OCI-LY1 (cell line): ENCODE measurements at regions not wholly inside any gene's neighbourhood (a gene's known extent, or its start where the extent isn't known, plus 50 kb on each side); places are given as distances from the start of the nearest gene placed in this dataset.

ENCODE experiments used
- H2AFZ ChIP-seq: fragments of 200-600 bp; sonication (generic), shearing (Covaris generic); 2 replicates; pipeline ENCODE4 v1.6.0; 2014; ENCODE audit warnings: antibody characterized with exemption, mild to moderate bottlenecking, low read length
- H3F3A ChIP-seq: fragments of 200-600 bp; sonication (generic), shearing (Covaris generic); 2 replicates; pipeline ENCODE4 v1.6.0; 2014; ENCODE audit warnings: mild to moderate bottlenecking, antibody characterized with exemption, low read length, moderate library complexity; ENCODE audit not compliant: insufficient read depth
- H3K27ac ChIP-seq: fragments of 200-600 bp; sonication (generic); 2 replicates; pipeline ENCODE4 v1.5.1; 2014; ENCODE audit warnings: low read length, mixed run types, mild to moderate bottlenecking, low read depth; ENCODE audit not compliant: poor library complexity, severe bottlenecking
- H3K27me3 ChIP-seq: fragments of 200-600 bp; sonication (generic); 2 replicates; pipeline ENCODE4 v1.6.0; 2014; ENCODE audit warnings: antibody characterized with exemption, mild to moderate bottlenecking, low read length, moderate library complexity; ENCODE audit not compliant: insufficient read depth
- H3K36me3 ChIP-seq: fragments of 200-600 bp; sonication (generic); 2 replicates; pipeline ENCODE4 v1.6.1; 2014; ENCODE audit warnings: mild to moderate bottlenecking, antibody characterized with exemption, low read length, moderate library complexity, mixed read lengths; ENCODE audit not compliant: insufficient read depth
- H3K4me1 ChIP-seq: fragments of 200-600 bp; sonication (generic); 2 replicates; pipeline ENCODE4 v1.5.1; 2014; ENCODE audit warnings: mild to moderate bottlenecking, low read length, moderate library complexity; ENCODE audit not compliant: insufficient read depth, severe bottlenecking
- H3K4me2 ChIP-seq: fragments of 200-600 bp; sonication (generic), shearing (Covaris generic); 2 replicates; pipeline ENCODE4 v1.6.1; 2014; ENCODE audit warnings: low read length
- H3K4me3 ChIP-seq: fragments of 200-600 bp; sonication (generic); 2 replicates; pipeline ENCODE4 v1.5.1; 2014; ENCODE audit warnings: low read length, low read depth, mild to moderate bottlenecking, mixed read lengths; ENCODE audit not compliant: poor library complexity, severe bottlenecking
- H3K79me2 ChIP-seq: fragments of 200-600 bp; shearing (Covaris generic); 2 replicates; pipeline ENCODE4 v1.6.1; 2016; ENCODE audit warnings: mixed run types, low read length, mixed read lengths; ENCODE audit not compliant: insufficient read depth
- H3K9ac ChIP-seq: fragments of 200-600 bp; sonication (generic), shearing (Covaris generic); 2 replicates; pipeline ENCODE4 v1.6.1; 2014; ENCODE audit warnings: mild to moderate bottlenecking, low read length, mixed read lengths
- H3K9me2 ChIP-seq: fragments of 200-600 bp; sonication (generic), shearing (Covaris generic); 2 replicates; pipeline ENCODE4 v1.6.1; 2014; ENCODE audit warnings: low read depth, mild to moderate bottlenecking, low read length, mixed read lengths
- H3K9me3 ChIP-seq: fragments of 200-600 bp; shearing (Covaris generic); 2 replicates; pipeline ENCODE4 v1.6.1; 2014; ENCODE audit warnings: low read length, mixed read lengths
- H4K20me1 ChIP-seq: fragments of 200-600 bp; sonication (generic), shearing (Covaris generic); 2 replicates; pipeline ENCODE4 v1.6.0; 2016; ENCODE audit warnings: mild to moderate bottlenecking, low read length; ENCODE audit not compliant: insufficient read depth
- EZH2 ChIP-seq: fragments of 200-600 bp; sonication (generic), shearing (Covaris generic); IDR thresholded peaks from 2 replicates; pipeline ENCODE4 v1.8.0; 2017; ENCODE audit warnings: borderline replicate concordance, mixed run types, mild to moderate bottlenecking, antibody characterized with exemption, low read length, moderate library complexity, mixed read lengths
- TF ChIP-seq, protein P1 (sequence below): fragments of 200-600 bp; sonication (generic), shearing (Covaris generic); IDR thresholded peaks from 2 replicates; pipeline ENCODE4 v1.5.1; 2017; ENCODE audit warnings: mild to moderate bottlenecking, antibody characterized with exemption, low read length, moderate library complexity, mixed read lengths

DNA sequence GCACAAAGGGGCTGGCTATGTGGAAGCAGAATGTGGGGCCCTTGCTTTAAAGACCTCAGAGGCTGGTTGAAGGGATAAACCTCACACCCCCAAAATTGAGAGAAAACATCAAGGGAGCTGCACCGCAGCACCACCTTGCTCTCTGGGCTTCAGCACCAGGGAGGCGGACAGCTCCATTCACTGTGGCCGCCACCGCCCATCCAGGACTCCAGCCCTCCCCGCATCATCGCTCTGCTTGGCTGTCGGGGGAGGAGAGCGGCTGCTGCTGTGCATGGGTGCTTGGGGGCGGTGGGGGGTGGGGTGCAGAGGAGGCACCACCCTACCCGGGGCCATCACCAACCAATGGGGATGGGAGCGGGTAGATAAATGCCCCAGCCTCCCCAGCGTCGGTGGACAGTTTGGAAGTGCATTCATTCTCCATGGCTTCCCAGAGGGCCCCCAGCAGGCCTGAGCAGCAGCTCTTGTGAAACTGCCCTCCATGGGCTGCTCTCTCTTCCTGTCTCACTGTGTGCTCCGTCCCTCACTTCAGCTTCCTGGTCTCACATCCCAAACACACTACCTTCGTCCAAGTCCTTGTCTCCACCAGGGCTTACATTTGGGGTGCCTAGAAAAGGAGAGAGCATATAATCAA is 75.7 kb upstream of the BHLHE23 start:
- Histone ChIP-seq H3K4me1 (no peaks in the 10 kb centered on the region), H3K9me3 (peaks cover 4% of the 10 kb centered on the region; the same call in 1 of the 2 replicates), H3K9me2 (no peaks in the 10 kb centered on the region), H3K9ac (no peak overlapping the region), H3K79me2 (no peaks in the 10 kb centered on the region), H3F3A (no peaks in the 10 kb centered on the region), H4K20me1 (no peaks in the 10 kb centered on the region), H3K27ac (no peak overlapping the region), H3K36me3 (no peaks in the 10 kb centered on the region; the same call in 1 of the 2 replicates), H3K4me2 (no peak overlapping the region), H3K27me3 (no peaks in the 10 kb centered on the region), H2AFZ (no peak overlapping the region), H3K4me3 (no peak overlapping the region)
- TF ChIP-seq, protein P1, sequence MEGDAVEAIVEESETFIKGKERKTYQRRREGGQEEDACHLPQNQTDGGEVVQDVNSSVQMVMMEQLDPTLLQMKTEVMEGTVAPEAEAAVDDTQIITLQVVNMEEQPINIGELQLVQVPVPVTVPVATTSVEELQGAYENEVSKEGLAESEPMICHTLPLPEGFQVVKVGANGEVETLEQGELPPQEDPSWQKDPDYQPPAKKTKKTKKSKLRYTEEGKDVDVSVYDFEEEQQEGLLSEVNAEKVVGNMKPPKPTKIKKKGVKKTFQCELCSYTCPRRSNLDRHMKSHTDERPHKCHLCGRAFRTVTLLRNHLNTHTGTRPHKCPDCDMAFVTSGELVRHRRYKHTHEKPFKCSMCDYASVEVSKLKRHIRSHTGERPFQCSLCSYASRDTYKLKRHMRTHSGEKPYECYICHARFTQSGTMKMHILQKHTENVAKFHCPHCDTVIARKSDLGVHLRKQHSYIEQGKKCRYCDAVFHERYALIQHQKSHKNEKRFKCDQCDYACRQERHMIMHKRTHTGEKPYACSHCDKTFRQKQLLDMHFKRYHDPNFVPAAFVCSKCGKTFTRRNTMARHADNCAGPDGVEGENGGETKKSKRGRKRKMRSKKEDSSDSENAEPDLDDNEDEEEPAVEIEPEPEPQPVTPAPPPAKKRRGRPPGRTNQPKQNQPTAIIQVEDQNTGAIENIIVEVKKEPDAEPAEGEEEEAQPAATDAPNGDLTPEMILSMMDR: no peak
- TF ChIP-seq EZH2: no peak

DNA sequence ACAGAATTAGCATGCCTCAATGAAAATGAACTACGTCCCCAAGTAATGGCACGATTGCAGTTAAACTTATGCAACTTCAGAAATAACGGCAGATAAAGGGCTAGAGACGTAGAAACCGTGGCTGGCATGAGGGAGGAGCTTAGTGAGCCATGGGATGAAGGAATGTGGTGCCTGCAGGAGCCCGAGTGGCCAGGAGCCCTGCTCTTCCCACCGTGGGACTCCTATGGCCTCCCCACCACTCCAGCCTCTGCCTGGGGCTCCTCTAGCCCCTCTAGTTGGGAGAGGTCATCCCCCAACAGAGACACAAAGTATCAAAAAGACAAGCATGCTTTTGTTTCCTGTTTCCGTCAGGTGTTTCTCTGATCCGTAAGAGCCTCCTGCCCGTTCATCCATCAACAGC is 75.1 kb upstream of the BHLHE23 start:
- Histone ChIP-seq H3K27me3 (no peaks in the 10 kb centered on the region), H2AFZ (no peak overlapping the region), H3K4me3 (no peak overlapping the region), H3F3A (no peaks in the 10 kb centered on the region), H3K27ac (no peak overlapping the region), H4K20me1 (no peaks in the 10 kb centered on the region), H3K4me1 (no peaks in the 10 kb centered on the region), H3K79me2 (no peaks in the 10 kb centered on the region), H3K4me2 (no peak overlapping the region), H3K9ac (no peak overlapping the region), H3K36me3 (no peaks in the 10 kb centered on the region; the same call in 1 of the 2 replicates), H3K9me3 (peaks cover 4% of the 10 kb centered on the region; the same call in 1 of the 2 replicates), H3K9me2 (no peaks in the 10 kb centered on the region)
- TF ChIP-seq EZH2: no peak
- TF ChIP-seq, protein P1: no peak

DNA sequence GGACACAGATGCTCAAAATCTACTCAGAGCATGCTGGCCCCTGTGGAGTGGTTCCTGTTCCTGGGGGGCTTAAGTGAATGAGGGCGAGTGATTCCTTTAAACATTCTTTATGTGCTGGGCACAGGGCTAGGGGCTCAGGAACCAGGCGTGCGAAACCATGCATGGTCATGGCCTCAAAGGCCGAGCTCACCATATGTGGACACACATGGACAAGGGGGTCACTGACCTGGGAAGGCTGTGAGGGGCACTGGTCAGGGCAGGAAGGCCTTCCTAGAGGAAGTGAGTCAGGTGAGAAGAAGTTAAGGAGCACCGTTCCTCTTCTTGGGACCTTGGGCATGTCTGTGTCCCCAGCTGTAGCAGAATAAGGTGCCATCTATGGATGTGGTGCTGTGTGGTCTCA is 74.6 kb upstream of the BHLHE23 start:
- Histone ChIP-seq H3K4me3 (no peak overlapping the region), H3F3A (no peaks in the 10 kb centered on the region), H3K79me2 (no peaks in the 10 kb centered on the region), H3K4me1 (no peaks in the 10 kb centered on the region), H3K9ac (no peak overlapping the region), H4K20me1 (no peaks in the 10 kb centered on the region), H2AFZ (no peak overlapping the region), H3K27me3 (no peaks in the 10 kb centered on the region), H3K27ac (no peak overlapping the region), H3K9me3 (peaks cover 4% of the 10 kb centered on the region; the same call in 1 of the 2 replicates), H3K36me3 (no peaks in the 10 kb centered on the region; the same call in 1 of the 2 replicates), H3K9me2 (no peaks in the 10 kb centered on the region), H3K4me2 (no peak overlapping the region)
- TF ChIP-seq, protein P1: no peak
- no peak for TF ChIP-seq EZH2
